Fibroblast of pulmonary artery (primary cell): ENCODE measurements at regions not wholly inside any gene's neighbourhood (a gene's known extent, or its start where the extent isn't known, plus 50 kb on each side); places are given as distances from the start of the nearest gene placed in this dataset.
"Not testable (repeated sequence)": the region's sequence is repeated elsewhere in the genome, so short reads cannot be mapped to it uniquely, and the experiment has no call there.

Experiments used
- DNase-seq: peaks from one replicate; pipeline ENCODE4 v3.0.0-alpha.2; 2010; ENCODE audit warnings: low read depth
- H3K4me3 ChIP-seq: replicated peaks from 2 replicates; pipeline ENCODE4 v1.5.1; 2011; ENCODE audit warnings: low read depth, mild to moderate bottlenecking, control low read depth, low read length, moderate library complexity
- CTCF ChIP-seq: IDR thresholded peaks from 2 replicates; pipeline ENCODE4 v1.5.1; 2011; ENCODE audit warnings: mild to moderate bottlenecking, control low read depth, low read length, inconsistent platforms; ENCODE audit errors: missing control alignments

GRCh38 chr3:191592105-191592504, 131.1 kb downstream of the PYDC2 start:
- DNase-seq = no peak
- no peak for TF ChIP-seq CTCF

DNA sequence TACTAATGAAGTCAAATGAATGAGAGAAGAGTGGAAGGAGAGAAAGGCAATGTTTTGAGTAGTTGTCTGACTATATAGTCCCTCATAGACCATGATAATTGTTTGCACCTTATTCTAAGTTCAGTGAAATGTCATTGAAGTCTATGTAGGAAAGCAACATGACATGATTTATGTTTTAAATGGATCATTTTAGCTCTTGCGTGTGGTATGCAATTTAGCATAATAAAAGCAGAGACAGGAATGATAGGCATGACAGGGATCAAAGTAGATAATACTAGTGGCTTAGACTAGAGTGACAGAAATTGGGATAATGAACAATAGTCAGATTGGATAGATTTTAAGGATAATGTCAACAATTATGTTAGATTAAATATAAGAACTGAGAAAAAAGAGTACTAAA, 132.5 kb downstream of the PYDC2 start:
- no peak for TF ChIP-seq CTCF
- DNase-seq = no peak
- no peak overlapping the region for H3K4me3 ChIP-seq

More at GRCh38 chr3:191592105-191592504, 131.1 kb downstream of the PYDC2 start:
- H3K4me3 ChIP-seq = no peak overlapping the region

GRCh38 chr3:191615511-191615910, 154.5 kb downstream of the PYDC2 start:
- not testable (repeated sequence) for DNase-seq

GRCh38 chr3:191624299-191624698, 163.3 kb downstream of the PYDC2 start:
- no peak for DNase-seq
- no peak overlapping the region for H3K4me3 ChIP-seq
- TF ChIP-seq CTCF = no peak

More at GRCh38 chr3:191615511-191615910, 154.5 kb downstream of the PYDC2 start:
- not testable (repeated sequence) for H3K4me3 ChIP-seq

DNA sequence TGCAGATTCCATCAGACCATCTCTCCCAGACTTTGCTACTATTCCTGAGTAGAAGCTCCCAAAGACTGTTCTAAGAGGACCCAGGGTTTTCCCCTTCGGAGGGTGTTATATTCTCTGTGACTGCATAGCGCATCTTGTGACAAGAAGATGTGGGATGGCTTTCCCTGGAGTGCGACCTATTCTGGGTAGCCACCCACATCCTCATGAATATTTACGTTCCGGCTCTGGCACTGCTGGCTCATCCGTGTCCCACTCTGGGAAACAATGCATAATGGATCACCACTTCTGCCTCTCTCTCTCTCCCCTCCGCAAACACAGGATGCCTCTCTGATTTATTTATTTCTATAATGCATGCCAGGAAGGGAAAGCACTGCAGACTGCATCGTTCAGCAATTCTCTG, 166.1 kb downstream of the PYDC2 start:
- no peak overlapping the region for H3K4me3 ChIP-seq
- no peak for DNase-seq
- TF ChIP-seq CTCF = no peak

DNA sequence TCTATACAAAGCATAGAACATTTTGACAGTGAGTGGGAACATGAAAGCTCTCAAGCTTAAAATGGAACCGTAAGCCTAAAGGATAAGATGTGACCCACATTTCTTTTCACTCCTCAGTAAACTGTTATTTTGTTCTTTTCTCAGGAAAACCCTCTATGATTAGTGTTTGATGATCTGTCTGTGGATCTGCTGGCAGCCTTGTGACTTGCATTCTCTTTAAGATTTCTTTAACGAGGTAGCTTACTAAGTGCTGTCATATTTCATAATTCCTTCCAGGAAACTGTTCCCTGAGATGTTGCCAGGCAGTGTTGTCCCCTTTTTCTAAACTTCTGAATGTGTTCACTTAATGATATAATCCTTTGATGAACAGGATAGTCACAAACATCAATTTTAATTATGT, 167.6 kb downstream of the PYDC2 start:
- DNase-seq = no peak
- no peak overlapping the region for H3K4me3 ChIP-seq
- TF ChIP-seq CTCF = no peak

DNA sequence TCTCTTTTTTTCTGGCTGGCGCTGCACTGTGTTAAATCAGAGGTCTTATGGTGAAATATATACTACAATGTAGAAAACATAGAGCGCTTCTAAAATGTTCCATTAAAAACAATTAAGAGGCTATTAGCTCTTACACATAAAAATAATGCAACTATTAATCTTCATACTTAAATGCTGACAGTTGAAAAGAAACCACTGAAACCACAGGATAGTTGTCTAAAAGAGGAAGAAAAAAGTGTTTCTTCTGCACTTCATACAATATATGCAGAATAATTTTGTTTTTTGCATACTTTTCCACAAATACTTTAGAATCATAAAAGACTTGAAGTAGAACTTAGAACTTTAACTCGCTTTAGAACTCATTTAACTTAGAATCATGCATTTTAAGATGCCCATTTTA, 170.5 kb downstream of the PYDC2 start:
- no peak overlapping the region for H3K4me3 ChIP-seq
- TF ChIP-seq CTCF = no peak
- no peak for DNase-seq
